H1 (cell line): ENCODE measurements at regions not wholly inside any gene's neighbourhood (a gene's known extent, or its start where the extent isn't known, plus 50 kb on each side); places are given as distances from the start of the nearest gene placed in this dataset.

Source experiments
- CTCF ChIA-PET: fragments of 300-600 bp; sonication (Branson Sonifier 250); formaldehyde crosslinking; loops from one replicate; lab custom pipeline; 2021; ENCODE audit not compliant: partially characterized antibody; lab: Charles Lee
- POLR2A ChIA-PET: fragments of 300-600 bp; sonication (Branson Sonifier 250); formaldehyde crosslinking; loops from one replicate; lab custom pipeline; 2021; ENCODE audit warnings: inconsistent platforms; ENCODE audit not compliant: partially characterized antibody; lab: Charles Lee
- DNase-seq, 2 experiments: peaks; one replicate each; pipeline versions ENCODE4 v3.0.0 to v3.0.0-alpha.2; 2010 to 2022; ENCODE audit warnings: low spot score in 2 of 2, low read depth in 1 of 2, mixed read lengths in 1 of 2
- FAIRE-seq: peaks from 2 replicates; lab custom pipeline; 2011; peaks lifted over from hg19 to GRCh38; lab: Jason Lieb, UNC
- H2AFZ ChIP-seq: 2 replicates; pipeline ENCODE4 v1.8.1; 2012; ENCODE audit warnings: low read length, inconsistent platforms
- H2AK5ac ChIP-seq: 2 replicates; pipeline ENCODE4 v1.6.1; 2013; ENCODE audit warnings: low read depth, low read length
- H2BK120ac ChIP-seq: replicated peaks from 2 replicates; pipeline ENCODE3; 2013; ENCODE audit warnings: low read depth, low read length, inconsistent platforms
- H2BK12ac ChIP-seq: 2 replicates; pipeline ENCODE4 v1.6.1; 2013; ENCODE audit warnings: low read depth, low read length
- H2BK15ac ChIP-seq: 2 replicates; pipeline ENCODE4 v1.6.1; 2013; ENCODE audit warnings: low read length
- H2BK20ac ChIP-seq: 2 replicates; pipeline ENCODE4 v1.6.1; 2013; ENCODE audit warnings: low read length
- H2BK5ac ChIP-seq: 2 replicates; pipeline ENCODE4 v1.6.1; 2013; ENCODE audit warnings: low read depth, low read length
- H3K14ac ChIP-seq: 2 replicates; pipeline ENCODE4 v1.6.1; 2013; ENCODE audit warnings: inconsistent platforms; ENCODE audit not compliant: insufficient read length
- H3K18ac ChIP-seq: 2 replicates; pipeline ENCODE4 v1.6.1; 2013; ENCODE audit warnings: low read length; ENCODE audit errors: extremely low read depth
- H3K23ac ChIP-seq: 2 replicates; pipeline ENCODE4 v1.6.1; 2013; ENCODE audit warnings: inconsistent platforms; ENCODE audit not compliant: insufficient read length
- H3K23me2 ChIP-seq: 2 replicates; pipeline ENCODE4 v1.6.1; 2013; ENCODE audit warnings: low read depth, low read length
- H3K27ac ChIP-seq: 2 replicates; pipeline ENCODE4 v1.6.1; 2011; ENCODE audit warnings: low read depth, low read length, inconsistent platforms
- H3K27me3 ChIP-seq, 4 experiments: replicated peaks in 1 of 4; 1 replicate in 1 of 4; 2 replicates in 3 of 4; pipeline versions ENCODE4 v1.6.1 to v1.8.1; 2011 to 2013; ENCODE audit warnings: low read length in 3 of 4, mild to moderate bottlenecking in 3 of 4, inconsistent platforms in 2 of 4, mixed read lengths in 2 of 4, moderate library complexity in 1 of 4; ENCODE audit not compliant: control insufficient read depth in 3 of 4, insufficient read depth in 3 of 4; ENCODE audit errors: extremely low read depth in 1 of 4
- H3K36me3 ChIP-seq, 4 experiments: 2 replicates each; pipeline versions ENCODE4 v1.6.1 to v1.8.1; 2011 to 2013; ENCODE audit warnings: mild to moderate bottlenecking in 4 of 4, low read length in 3 of 4, moderate library complexity in 2 of 4, control low read depth in 1 of 4, inconsistent platforms in 1 of 4; ENCODE audit not compliant: insufficient read depth in 4 of 4, control insufficient read depth in 2 of 4
- H3K4ac ChIP-seq: replicated peaks from 2 replicates; pipeline ENCODE3; 2013; ENCODE audit warnings: low read length, low read depth, mixed read lengths, inconsistent platforms; ENCODE audit not compliant: insufficient read length
- H3K4me1 ChIP-seq, 4 experiments: replicated peaks in 1 of 4; 1 replicate in 1 of 4; 2 replicates in 3 of 4; pipeline versions ENCODE4 v1.6.1 to v1.8.1; 2011 to 2013; ENCODE audit warnings: low read length in 3 of 4, inconsistent platforms in 2 of 4, mixed read lengths in 1 of 4; ENCODE audit not compliant: insufficient read depth in 4 of 4, control insufficient read depth in 3 of 4
- H3K4me2 ChIP-seq, 2 experiments: 2 replicates each; pipeline versions ENCODE4 v1.6.1 to v1.8.1; 2011 to 2013; ENCODE audit warnings: low read depth in 2 of 2, low read length in 2 of 2, control low read depth in 1 of 2, inconsistent platforms in 1 of 2, mild to moderate bottlenecking in 1 of 2; ENCODE audit not compliant: insufficient read depth in 1 of 2
- H3K4me3 ChIP-seq, 4 experiments: fragments of 200-600, 300-600 bp in 1 of 4; sonication (generic), shearing (Covaris generic), sonication (Bioruptor Twin) in 1 of 4; 2 replicates each; pipeline versions ENCODE4 v1.5.1 to v1.8.1; 2011 to 2016; ENCODE audit warnings: low read length in 4 of 4, low read depth in 3 of 4, control low read depth in 2 of 4, inconsistent platforms in 2 of 4, mild to moderate bottlenecking in 2 of 4, mixed read lengths in 1 of 4, moderate library complexity in 1 of 4; ENCODE audit not compliant: insufficient read depth in 2 of 4; ENCODE audit errors: extremely low read depth in 1 of 4
- H3K56ac ChIP-seq: replicated peaks from 2 replicates; pipeline ENCODE3; 2013; ENCODE audit warnings: low read depth, mild to moderate bottlenecking, mixed read lengths, low read length, inconsistent platforms; ENCODE audit not compliant: insufficient read length
- H3K79me1 ChIP-seq: 2 replicates; pipeline ENCODE4 v1.6.1; 2013; ENCODE audit warnings: low read depth, low read length, control low read depth
- H3K79me2 ChIP-seq, 2 experiments: 2 replicates each; pipeline versions ENCODE4 v1.6.1 to v1.8.1; 2012 to 2013; ENCODE audit warnings: low read length in 2 of 2, mild to moderate bottlenecking in 2 of 2, inconsistent platforms in 1 of 2; ENCODE audit not compliant: insufficient read depth in 2 of 2, control insufficient read depth in 1 of 2
- H3K9ac ChIP-seq, 4 experiments: replicated peaks in 1 of 4; 1 replicate in 1 of 4; 2 replicates in 3 of 4; pipeline versions ENCODE4 v1.6.1 to v1.8.1; 2011 to 2013; ENCODE audit warnings: low read depth in 3 of 4, low read length in 3 of 4, control low read depth in 2 of 4, mild to moderate bottlenecking in 2 of 4, moderate library complexity in 2 of 4, inconsistent platforms in 1 of 4; ENCODE audit errors: extremely low read depth in 1 of 4
- H3K9me3 ChIP-seq, 2 experiments: 2 replicates each; pipeline versions ENCODE4 v1.6.1 to v1.8.1; 2012 to 2013; ENCODE audit warnings: mild to moderate bottlenecking in 2 of 2, moderate library complexity in 2 of 2, control low read depth in 1 of 2, inconsistent platforms in 1 of 2, low read depth in 1 of 2, low read length in 1 of 2, mixed read lengths in 1 of 2; ENCODE audit not compliant: insufficient read depth in 2 of 2
- H4K20me1 ChIP-seq, 2 experiments: replicated peaks in 1 of 2; 2 replicates each; pipeline versions ENCODE3 to v1.8.1; 2011 to 2013; ENCODE audit warnings: inconsistent platforms in 2 of 2, low read length in 2 of 2, mild to moderate bottlenecking in 1 of 2; ENCODE audit not compliant: insufficient read depth in 2 of 2, control insufficient read depth in 1 of 2
- H4K5ac ChIP-seq: 2 replicates; pipeline ENCODE4 v1.6.1; 2013; ENCODE audit warnings: low read length, low read depth, mixed read lengths, inconsistent platforms; ENCODE audit not compliant: insufficient read length
- H4K8ac ChIP-seq: 2 replicates; pipeline ENCODE4 v1.8.0; 2013; ENCODE audit warnings: mild to moderate bottlenecking, moderate library complexity, low read length, inconsistent platforms; ENCODE audit not compliant: insufficient read depth; ENCODE audit errors: extremely low read depth
- H4K91ac ChIP-seq: replicated peaks from 2 replicates; pipeline ENCODE3; 2013; ENCODE audit warnings: low read length, mixed read lengths, inconsistent platforms; ENCODE audit not compliant: insufficient read length
- BACH1 ChIP-seq: IDR thresholded peaks from 2 replicates; pipeline ENCODE4 v1.6.1; 2012; ENCODE audit warnings: low read length, improper control_type of control experiment
- CEBPB ChIP-seq: IDR thresholded peaks from 2 replicates; pipeline ENCODE4 v1.6.1; 2012; ENCODE audit warnings: low read depth, low read length
- CHD2 ChIP-seq: IDR thresholded peaks from 2 replicates; pipeline ENCODE4 v1.6.1; 2012; ENCODE audit warnings: low read length, improper control_type of control experiment
- CTBP2 ChIP-seq: IDR thresholded peaks from 2 replicates; pipeline ENCODE4 v1.7.0; 2011; ENCODE audit warnings: borderline replicate concordance, mild to moderate bottlenecking, moderate library complexity, mixed read lengths, low read length; ENCODE audit not compliant: insufficient read depth, insufficient read length
- EZH2 ChIP-seq: fragments of 200-600 bp; sonication (generic); IDR thresholded peaks from 2 replicates; pipeline ENCODE4 v1.7.1; 2012; ENCODE audit warnings: low read depth, mild to moderate bottlenecking, moderate library complexity, low read length, inconsistent platforms; ENCODE audit not compliant: severe bottlenecking
- HDAC2 ChIP-seq, 2 experiments: fragments of 300-600 bp in 1 of 2; sonication (generic) in 1 of 2; IDR thresholded peaks; 2 replicates each; pipeline ENCODE4 v1.6.1; 2011 to 2012; ENCODE audit warnings: low read depth in 2 of 2, low read length in 2 of 2, mild to moderate bottlenecking in 2 of 2, moderate library complexity in 2 of 2, borderline replicate concordance in 1 of 2, inconsistent platforms in 1 of 2
- KDM1A ChIP-seq: fragments of 200-600, 300-600 bp; sonication (generic); IDR thresholded peaks from 2 replicates; pipeline ENCODE4 v1.7.1; 2016; ENCODE audit warnings: mild to moderate bottlenecking, low read length, borderline replicate concordance
- KDM4A ChIP-seq: IDR thresholded peaks from one replicate; pipeline ENCODE4 v1.7.1; 2012; ENCODE audit warnings: low read depth, mild to moderate bottlenecking, moderate library complexity, low read length, inconsistent platforms; ENCODE audit not compliant: severe bottlenecking
- MAFK ChIP-seq: IDR thresholded peaks from 2 replicates; pipeline ENCODE4 v1.6.1; 2012; ENCODE audit warnings: low read depth, mild to moderate bottlenecking, improper control_type of control experiment, low read length
- MAX ChIP-seq: IDR thresholded peaks from 2 replicates; pipeline ENCODE4 v1.6.1; 2012; ENCODE audit warnings: inconsistent platforms
- NRF1 ChIP-seq: IDR thresholded peaks from 2 replicates; pipeline ENCODE4 v1.6.1; 2011; ENCODE audit warnings: mild to moderate bottlenecking, low read depth, low read length, improper control_type of control experiment
- SP2 ChIP-seq: IDR thresholded peaks from 2 replicates; pipeline ENCODE4 v1.6.1; 2012; ENCODE audit warnings: mild to moderate bottlenecking, low read length, inconsistent platforms
- TAF1 ChIP-seq: IDR thresholded peaks from 2 replicates; pipeline ENCODE4 v1.6.1; 2011; ENCODE audit warnings: mild to moderate bottlenecking, low read depth, low read length
- TAF7 ChIP-seq: optimal IDR thresholded peaks from 2 replicates; pipeline ENCODE3; 2011; ENCODE audit warnings: low read depth, mild to moderate bottlenecking, inconsistent platforms, low read length, moderate library complexity, borderline replicate concordance
- WGBS, 2 experiments: shearing (Covaris generic) in 1 of 2; methylation state at CpG; one replicate each; pipeline versions ENCODE4 v1.1.6 to v1.1.7; 2013 to 2015; ENCODE audit warnings: low lambda C conversion rate in 2 of 2, mixed read lengths in 2 of 2, inconsistent platforms in 1 of 2, low coverage in 1 of 2, missing lambda C conversion rate in 1 of 2; ENCODE audit not compliant: insufficient replicate concordance in 2 of 2, insufficient coverage in 1 of 2, insufficient read length in 1 of 2; ENCODE audit errors: extremely low coverage in 1 of 2, missing lambda C conversion rate in 1 of 2; 5-methylcytosine and 5-hydroxymethylcytosine counted together

- Histone ChIP-seq H4K20me1 (no peaks in the 10 kb centered on the region), H3K27ac (no peak overlapping the region), H3K9me3 (peaks cover 2 to 5% of the 10 kb centered on the region in 2 experiments; a peak in 1 of 4 replicates), H2BK15ac (no peak overlapping the region), H3K14ac (no peak overlapping the region), H3K23ac (no peak overlapping the region), H3K79me2 (no peaks in the 10 kb centered on the region), H3K4me1 (peaks cover 0 to 3% (median 0%) of the 10 kb centered on the region in 4 experiments; a peak in 1 of 7 replicates), H3K4me3 (no peak overlapping the region), H3K4ac (no peak overlapping the region), H3K9ac (no peak overlapping the region), H2AK5ac (no peak overlapping the region), H2AFZ (no peak overlapping the region), H4K8ac (no peak overlapping the region), H3K23me2 (no peaks in the 10 kb centered on the region), H3K18ac (no peak overlapping the region), H3K79me1 (no peaks in the 10 kb centered on the region), H3K27me3 (no peaks in the 10 kb centered on the region), H4K91ac (no peak overlapping the region), H2BK12ac (no peak overlapping the region), H3K36me3 (no peaks in the 10 kb centered on the region)
- FAIRE-seq (no peak), DNase-seq (no peak)
- POLR2A ChIA-PET: no interaction called here
- 81% methylated on average over 4 of the region's 4 CpGs; no CpG with 5 or more reads in 1 of the 2 experiments for WGBS, 2 experiments
- TF ChIP-seq EZH2 (no peak), KDM4A (no peak), MAX (no peak), SP2 (no peak), NRF1 (no peak), TAF7 (no peak), CHD2 (no peak), MAFK (no peak), HDAC2 (IDR thresholded peaks at IDR 0.05; ENCODE audit: borderline replicate concordance in 1 of 2, low read depth in 2 of 2, low read length in 2 of 2) (no peak), CEBPB (no peak), CTBP2 (no peak), KDM1A (no peak), BACH1 (no peak), TAF1 (no peak)
- TF ChIP-seq, all 59 proteins: peak for 0
- Histone ChIP-seq H2BK5ac (no peak overlapping the region), H3K4me2 (no peak overlapping the region), H2BK120ac (no peak overlapping the region), H3K56ac (no peak overlapping the region), H4K5ac (no peak overlapping the region), H2BK20ac (no peak overlapping the region)
- CTCF ChIA-PET: interaction anchor here (0.6 to 4.2 kb wide), 13 partner anchors 8 to 327 kb away, joined by 3 to 27 read pairs (median 3); no protein-coding TSS in a partner anchor
Observed at GRCh38 chr2:43008388-43008787, 216.0 kb upstream of the HAAO start.
